ENCODE measurements at regions not wholly inside any gene's neighbourhood (a gene's known extent, or its start where the extent isn't known, plus 50 kb on each side); places are given as distances from the start of the nearest gene placed in this dataset.
A peak's percentile ranks its signal among the peaks of the same experiment; 100 is the strongest.

DNA sequence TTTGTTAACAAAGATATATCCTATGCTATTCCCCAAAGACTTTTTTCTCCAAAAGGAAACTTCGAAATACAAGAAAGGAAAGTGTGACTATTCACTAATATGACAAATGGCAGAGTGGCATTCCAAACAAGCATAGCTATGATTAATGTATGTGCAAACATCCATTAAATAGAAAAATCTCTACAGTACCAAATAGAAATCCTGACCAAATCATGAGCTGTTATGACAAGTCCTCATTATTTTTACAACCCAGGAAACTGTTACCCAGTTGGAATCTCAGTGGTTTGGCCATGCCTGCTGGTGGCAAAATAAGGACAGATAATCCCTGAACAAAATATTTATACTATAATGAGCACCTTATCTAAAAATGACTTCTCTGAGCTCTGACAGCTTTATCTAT lies 202.1 kb downstream of the SEC23A start:
- DNase-seq = no peak

DNA sequence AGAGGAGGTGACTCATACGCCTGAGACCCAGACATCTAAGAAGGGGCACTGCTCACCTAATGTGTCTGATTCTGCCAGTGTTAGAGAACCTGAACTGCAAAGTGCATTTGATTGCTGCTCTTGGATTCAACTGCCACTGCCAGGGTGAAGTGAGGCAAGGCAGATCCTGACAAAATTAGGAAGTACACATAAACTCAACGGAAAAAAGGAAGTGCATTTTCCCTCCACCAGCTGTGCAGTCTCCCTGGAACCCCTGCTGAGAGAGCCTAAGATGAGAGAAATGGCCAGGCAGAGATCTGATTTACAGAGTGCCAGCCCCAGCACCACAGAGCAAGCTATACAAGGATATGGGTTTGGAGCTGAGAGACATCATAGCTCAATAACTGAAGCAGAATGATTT lies 215.3 kb downstream of the SEC23A start:
- no peak for DNase-seq

DNA sequence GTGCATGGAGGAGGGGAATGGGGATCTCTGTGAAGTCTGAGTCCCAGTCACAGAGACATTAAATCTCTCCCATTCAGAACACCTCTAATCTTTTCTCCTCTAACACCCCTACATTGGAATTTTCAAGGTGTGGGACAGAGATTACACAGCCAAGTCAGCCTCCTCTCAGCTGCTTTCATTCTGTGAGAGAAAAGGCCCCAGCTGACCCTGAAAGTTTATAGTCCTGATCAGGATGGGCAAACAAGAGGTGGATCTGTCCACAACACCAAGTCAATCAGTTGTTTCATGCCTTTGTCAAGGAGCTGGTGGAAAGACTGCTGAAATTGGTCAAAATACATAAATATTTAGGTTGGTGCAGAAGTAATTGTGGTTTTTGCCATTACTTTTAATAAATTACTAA lies 218.9 kb downstream of the SEC23A start:
- no peak for DNase-seq

DNA sequence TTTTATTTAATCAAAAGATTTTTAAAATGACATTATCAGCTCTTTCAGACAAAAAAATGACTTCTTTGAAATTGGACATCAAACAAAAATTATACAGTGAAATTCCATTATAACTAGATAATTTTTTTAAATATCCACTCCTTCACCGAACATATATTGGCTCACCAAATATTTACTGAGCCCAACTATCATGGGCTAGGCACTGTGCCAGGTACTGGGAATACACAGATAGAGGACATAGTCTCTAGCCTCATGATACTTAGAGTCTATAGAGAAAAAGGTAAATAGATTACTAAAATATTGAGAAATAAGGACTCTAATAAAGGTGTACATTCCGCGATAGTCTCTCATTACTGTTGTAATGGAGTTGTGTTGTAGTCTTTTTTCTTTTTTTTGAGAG lies 219.9 kb downstream of the SEC23A start:
- no peak for DNase-seq

DNA sequence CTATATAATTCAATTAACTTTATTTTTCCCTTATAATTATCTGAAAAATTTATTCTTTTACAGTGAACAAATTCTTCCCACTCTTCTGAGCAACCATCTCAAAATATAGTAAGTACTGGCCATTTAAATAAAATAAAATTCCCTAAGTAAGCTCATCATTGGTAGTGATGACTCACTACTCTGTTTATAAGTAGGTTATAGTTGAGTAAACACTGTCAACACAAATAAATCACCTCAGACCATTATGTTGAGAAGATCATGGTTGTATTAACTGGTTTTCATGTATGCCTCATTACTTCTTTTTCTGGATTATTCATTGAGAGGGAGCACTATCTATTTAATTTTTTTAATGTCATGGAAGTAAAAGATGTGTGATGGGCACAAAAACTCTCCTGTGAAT lies 220.5 kb downstream of the SEC23A start:
- DNase-seq = no peak

DNA sequence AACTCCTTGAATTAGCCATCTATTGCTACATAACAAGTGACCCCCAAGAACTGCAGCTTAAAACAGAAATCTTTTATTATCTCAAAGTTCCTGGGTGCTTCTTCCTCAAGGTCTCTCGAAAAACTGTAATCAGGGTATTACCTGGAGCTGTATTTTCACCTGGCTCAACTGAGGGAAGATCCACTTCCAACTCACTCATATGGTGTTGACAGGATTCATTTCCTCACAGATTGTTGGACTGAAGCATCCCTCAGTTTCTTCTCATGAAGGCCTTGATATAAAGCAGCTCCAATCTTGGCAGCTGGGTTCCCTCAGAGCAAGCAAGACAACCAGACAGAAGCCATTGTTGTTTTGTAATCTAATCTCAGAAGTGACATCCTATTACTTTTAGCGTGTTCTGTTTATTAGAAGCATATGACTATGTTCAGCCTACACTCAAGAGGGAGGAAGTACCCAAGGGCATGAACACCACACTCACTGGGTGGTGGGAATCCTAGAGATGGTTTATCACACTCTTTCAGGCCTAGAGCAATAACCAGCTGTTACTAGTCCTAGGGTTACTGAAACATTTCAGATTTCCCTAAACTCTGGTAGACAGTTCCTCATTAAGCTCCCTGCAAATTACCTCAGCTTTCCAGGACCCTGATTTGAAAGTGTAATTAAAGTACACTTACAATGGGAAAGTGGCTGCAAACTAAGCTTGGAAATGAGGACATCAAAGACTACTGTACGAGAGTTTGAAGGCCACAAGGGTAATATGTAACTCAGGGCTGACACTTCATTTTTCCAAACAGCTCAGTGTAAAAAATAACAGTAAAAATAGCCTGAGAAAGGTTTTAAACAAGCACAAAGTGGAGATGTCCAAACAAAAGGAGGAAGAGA lies 222.2 kb downstream of the SEC23A start:
- DNase-seq = no peak

DNA sequence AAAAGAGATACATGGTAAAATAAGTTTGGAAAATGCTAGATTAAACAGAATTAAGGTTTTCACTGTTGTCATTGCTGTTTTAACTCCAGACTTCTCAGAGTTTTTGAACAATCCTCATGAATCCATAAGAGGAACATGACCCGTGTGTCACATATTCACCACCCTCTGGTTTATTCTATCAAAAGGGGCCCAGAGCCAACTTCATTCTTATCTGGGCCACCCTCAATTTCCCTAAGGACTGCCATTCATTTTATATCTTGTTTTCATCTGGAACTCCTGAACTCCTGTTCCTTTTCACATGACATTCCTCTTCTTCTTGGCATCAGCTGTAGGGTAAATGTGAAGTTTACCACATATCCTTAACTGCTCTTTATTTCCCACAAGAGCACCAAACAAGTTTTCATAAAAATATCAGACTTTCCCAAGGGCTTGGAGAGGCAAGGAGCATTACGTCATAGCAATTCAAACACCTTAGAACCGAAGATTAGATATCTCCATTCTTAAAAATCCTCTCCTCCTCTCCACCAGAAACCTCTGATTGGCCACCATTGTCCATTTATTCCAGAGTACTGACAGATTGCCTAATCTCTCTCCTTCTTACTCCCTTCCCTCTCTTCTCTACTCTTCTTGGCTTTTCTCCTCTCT lies 225.2 kb downstream of the SEC23A start:
- no peak for DNase-seq

DNA sequence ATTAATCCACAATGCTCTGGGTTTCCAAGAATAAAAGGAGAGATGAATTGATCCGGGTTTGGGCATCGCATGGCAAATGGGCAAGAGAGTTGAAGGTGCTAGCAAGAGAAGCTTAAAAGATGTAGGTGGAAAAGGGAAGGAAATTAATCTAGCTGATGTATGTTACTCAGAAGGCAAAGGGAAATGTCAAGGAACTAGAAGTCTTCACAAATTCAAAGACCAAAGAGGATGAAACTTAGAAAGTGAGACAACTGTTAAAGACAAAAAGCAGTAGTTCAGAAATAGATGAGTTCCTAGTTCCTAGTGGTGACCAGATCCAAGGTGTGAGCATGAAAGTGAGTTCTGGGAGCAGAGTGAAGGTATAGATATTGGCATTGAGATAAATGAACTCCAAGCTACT lies 228.3 kb downstream of the SEC23A start:
- no peak for DNase-seq

DNA sequence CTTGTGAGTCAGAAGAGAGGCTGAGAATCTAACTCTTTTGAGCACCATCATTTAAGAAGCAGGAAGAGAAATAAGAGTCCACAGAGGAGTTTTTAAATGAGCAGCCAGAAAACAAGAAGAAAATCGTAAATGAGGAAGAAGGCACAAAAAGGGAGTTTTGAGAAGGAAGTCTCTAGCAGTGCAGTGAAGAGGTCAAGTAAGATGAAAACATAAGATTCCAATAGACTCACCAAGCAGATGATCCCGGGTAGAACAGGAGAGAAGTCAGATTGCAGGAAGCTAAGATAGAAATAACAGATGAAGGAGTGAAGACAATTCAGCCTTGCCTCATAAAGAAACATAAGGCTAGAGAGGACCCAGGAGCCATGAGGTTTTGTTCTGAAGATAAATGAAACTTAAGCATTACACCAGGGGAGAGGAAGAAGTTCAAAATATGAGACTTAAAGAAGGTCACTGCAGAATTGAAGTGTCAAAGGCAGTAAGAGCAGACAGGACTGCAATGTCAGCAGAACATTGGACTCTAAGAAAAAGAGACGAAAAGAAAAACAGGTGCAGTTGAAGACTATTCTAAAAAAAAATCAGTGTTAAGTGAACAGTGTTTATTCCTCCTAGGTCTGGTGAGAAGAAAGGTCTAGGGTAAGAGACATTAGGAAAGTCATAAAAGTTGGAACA lies 229.0 kb downstream of the SEC23A start:
- no peak for DNase-seq

DNA sequence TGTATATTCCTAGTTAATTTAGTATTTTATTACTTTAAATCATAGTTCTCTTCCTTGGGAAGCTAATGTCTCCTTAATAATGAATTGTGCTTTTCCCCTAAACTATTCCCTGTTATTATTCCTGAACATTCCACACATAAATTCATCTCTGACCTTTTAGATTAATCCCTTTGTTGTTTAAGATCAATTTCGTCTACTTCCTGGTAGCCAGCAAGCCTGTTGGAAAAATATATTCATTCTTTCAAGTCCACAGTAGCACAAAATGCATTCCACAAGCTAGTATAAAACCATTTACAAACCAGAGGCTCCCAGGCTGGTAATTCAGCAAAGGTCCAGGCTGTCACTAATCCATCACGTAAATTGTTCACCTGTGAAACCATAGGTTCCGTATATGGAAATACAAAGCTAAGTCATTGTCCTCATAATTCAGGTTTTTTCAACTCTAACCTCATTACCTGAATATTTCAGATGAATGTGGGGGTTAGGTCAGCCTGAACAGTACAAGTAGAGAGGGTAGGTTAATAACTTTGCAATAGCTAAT lies 232.7 kb downstream of the SEC23A start:
- DNase-seq = no peak

DNA sequence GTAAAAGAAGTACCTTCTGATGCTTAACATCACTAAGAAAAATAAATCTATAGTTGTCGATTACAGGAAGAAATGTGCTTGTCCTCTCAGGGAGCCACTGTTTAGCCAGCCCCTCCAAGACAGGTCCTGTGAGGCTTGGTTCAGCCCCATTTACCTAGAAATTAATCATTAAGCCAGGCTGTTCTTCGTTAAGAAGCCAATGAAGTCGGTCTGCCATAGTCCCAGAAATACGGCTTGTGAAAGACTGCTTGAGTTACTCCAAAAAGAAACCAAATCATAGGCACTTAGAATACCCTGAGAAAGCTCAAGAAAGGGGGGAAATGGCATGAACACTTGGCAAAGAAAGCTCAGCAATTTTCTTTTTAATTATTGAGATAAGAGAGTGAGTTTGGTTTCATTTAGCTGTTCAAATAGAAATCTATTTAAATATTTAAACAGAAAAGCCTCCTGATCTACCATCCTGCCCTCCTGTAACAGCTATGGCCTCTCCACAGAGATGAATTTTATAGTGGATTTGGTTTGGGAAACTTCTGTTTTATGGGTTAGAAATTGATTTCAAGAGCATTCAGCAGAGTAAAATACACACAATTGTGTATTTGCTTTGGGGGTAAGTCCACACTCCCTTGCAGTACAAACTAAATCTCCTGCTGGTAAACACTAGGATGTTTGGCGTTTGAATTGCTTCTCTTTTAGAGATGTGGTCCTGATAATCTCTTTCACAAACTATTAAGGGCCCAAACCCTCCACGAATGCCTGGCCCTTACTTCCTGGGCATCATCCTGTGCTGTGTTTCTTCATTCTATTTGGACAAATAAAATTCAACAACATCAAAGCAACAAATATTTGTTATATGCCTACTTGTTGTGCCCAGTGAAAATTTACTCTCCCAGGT lies 234.4 kb downstream of the SEC23A start:
- DNase-seq = no peak

DNA sequence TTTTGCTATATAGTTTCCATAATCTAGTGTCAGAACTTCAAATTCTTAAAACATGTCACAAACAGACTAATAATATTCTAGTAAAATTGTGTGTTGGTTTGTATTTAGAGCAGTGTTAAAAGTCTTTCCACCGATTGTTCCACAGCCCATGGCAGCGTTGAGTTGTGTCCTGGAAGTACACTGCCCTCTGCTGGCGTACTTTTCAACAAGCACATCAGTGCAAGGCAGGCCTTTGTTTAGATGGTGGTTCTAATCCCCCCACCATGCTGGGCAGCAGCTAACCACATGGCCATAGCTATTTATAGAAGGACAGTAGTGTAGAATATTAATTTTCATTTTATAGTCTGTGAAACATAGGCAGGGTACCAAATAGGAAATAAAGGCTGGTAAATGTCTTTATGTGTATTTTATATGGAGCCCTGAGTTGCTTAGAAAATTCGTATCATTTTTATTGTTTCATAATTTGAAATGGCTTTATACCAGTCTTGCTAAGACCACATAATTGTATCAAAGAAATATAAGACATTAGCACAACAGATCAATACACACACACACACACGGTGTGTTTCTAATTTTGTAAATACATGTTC lies 235.4 kb downstream of the SEC23A start:
- DNase-seq = peak; percentile 33 to 71

DNA sequence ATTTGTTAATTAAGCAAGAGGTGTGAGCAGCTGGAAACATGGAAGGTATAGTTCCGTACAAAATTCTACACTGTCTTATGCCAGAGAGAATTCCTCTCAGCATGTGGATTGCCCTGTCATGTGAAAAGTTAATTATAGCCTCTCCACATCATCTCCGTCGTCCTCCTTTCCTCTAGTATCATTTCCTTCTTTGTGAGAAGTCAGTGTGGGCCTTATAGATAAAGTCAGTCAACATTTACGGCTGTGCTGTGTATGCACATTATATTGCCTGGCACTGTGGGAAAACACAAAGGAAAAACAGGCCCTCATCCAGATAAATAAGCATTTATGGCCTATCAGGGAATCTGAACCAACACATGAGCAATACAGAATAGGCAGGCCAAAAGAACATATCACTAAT lies 236.6 kb downstream of the SEC23A start:
- no peak for DNase-seq

DNA sequence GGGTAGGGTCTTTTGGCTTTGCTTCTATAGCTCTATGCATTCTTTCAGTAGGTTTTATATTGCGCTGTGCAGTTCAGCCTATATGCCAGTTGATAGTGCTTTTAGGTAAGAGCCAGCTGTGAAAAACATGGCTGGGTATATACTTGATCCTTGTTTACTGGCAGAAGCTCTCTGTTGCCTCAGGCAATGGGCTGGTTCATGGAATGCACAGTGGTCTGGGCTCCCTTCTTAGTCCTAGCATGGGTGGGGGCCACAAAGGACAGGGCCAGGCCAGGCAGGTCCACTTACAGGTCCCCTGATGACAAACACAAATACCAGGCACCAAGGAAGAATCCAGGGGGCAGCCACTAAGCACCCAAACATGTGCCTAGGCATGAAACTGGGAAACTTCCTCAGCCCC lies 240.7 kb downstream of the SEC23A start:
- DNase-seq = no peak

DNA sequence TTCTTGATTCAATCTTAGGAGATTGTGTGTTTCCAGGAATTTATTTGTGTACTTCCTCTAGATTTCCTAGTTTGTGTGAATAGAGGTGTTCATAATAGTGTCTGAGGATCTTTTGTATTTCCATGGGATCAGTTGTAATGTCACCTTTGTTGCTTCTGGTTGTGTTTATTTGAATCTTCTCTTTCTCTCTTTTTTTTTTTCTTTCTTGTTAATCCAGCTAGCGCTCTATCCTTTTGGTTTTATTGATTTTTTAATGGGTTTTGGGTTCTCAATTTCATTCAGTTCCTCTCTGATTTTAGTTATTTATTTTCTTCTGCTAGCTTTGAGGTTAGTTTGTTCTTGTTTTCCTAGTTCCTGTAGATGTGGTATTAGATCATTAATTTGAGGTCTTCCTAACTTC lies 242.5 kb downstream of the SEC23A start:
- no peak for DNase-seq

DNA sequence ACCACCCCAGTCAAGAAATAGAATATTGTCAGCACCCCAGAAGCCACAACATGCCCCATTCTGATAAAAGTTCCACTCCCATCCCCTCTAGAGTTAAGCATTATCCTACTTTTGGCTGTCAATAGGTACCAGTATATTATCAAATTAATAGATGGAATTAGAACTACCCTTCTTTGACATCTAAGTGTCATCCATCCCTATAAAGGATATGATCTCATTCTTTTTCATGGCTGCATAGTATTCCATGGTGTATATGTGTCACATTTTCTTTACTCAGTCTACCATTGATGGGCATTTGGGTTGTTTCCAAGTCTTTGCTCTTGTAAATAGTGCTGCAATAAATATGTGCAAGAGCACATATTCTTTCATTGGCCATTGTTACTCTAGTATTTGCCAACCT lies 246.2 kb downstream of the SEC23A start:
- no peak for DNase-seq

DNA sequence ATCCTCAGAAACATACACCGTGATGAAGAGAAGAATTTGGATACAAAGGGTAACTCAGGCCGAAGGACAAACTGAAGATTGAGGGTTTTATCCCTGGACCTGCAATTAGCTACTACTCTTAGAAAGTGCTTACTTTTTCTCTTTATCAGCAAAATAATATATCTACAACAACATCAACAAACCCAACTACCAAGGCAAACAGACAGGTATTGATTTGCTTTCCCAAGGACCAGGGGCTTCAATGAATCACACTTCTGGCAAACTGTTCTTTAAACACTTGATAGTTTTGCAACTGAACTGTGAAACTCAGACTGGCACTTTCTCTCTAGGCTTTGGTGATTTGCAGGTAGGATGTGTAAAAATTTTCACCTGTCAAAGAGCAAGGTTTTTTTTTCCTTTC lies 247.5 kb downstream of the SEC23A start:
- no peak for DNase-seq

DNA sequence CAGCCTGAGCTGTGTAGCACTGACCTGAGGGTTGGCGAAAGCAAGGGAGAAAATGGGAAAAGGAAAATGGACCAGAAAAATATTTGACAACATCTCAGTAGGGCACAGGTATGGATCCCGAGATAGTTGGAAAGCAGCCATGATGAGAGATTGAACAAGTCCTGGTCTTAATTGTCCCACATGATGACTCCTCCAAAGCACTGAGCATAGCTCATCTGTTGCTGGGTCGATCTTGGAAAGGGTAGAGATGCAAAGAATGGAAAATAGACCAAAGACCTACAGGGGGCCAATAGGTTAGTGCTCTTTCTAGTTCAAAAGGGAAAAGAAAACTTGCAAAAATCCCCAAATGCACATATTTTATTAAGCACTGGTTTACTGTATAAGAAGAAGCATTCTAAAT lies 251.9 kb downstream of the SEC23A start:
- DNase-seq = no peak

DNA sequence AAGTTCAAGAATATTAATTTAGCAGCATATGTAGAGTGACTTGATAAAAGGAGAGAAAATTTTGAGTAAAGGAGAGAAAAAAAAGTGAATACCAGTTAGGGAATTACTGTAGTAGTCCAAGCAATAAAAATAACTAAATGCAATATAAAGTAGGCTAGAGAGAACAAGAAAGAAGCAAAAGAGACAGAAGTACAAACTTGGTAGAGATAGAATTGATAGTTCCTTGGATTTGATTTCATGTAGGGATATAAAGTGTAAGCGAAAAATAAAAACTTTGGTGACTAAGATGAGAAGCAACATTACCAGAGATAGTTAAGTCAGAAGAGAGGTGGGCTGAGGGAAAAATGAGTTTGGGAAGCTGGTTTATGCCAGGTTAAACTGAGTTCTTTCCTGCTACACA lies 252.4 kb downstream of the SEC23A start:
- DNase-seq = no peak

DNA sequence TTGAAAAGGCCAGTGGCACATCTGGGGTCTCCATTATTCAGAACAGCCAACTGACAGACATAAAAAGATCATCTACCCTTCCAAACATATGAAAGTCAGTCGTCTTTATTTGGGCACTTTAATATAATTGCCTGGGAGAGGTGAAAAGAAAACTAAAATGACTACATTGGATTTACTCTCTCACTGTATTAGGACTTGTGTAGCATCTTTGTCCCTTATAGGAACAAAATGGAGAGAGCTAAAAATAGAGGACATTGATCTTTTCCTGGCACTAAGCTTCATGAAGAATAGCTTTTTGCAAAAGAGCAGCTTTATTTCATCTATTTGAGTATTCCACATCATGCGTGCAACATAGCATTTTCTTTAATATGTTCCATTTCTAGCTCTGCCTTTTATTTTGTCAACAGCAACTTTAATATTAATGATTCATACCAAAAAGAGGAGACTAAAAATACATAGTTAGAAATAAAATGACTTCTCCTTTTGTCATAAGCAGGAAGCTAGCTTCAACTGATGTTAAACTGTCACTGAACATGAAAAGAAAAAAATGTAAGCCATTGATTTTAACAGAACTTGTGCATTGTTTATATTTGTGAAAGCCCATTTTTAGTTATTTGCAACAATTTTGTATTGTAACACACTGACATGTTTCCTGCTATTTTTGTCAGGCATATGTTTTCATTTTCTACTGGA lies 254.6 kb downstream of the SEC23A start:
- DNase-seq = no peak

DNA sequence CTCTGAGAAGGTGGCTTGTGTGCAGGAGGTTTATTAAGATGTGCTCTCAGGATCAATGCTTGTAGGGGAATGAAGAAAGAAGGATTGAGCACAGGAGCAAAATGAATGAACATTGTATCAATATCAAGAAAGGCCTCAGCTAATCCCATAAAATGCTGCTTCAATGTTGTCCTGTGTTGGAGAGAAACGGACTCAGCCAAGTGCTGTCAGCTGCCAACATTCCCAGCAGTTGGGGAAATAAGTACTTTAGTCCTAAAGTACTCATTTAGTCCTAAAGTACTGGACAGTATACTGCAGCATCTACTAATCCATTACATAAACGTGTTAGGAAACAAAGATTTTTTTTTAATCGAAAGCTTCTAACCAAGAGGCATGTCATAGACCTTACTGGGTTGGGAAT lies 255.9 kb downstream of the SEC23A start:
- DNase-seq = no peak

All from NCI-H187 (cell line).